ENCODE measurements at regions not wholly inside any gene's neighbourhood (a gene's known extent, or its start where the extent isn't known, plus 50 kb on each side); places are given as distances from the start of the nearest gene placed in this dataset.

- no peak overlapping the region for H3K4me3 Mint-ChIP-seq (ENCODE audit: unreplicated experiment)
- H3K36me3 Mint-ChIP-seq (ENCODE audit: insufficient read depth, unreplicated experiment), result no peaks in the 10 kb centered on the region
- CTCF ChIA-PET, result no interaction called here
- no peaks in the 10 kb centered on the region for H3K9me3 Mint-ChIP-seq (ENCODE audit: unreplicated experiment)
- intact Hi-C loops (cut with micrococcal nuclease; ENCODE audit: unreplicated experiment), result no loop called here
- Histone ChIP-seq H3K27me3 (replicated peaks; ENCODE audit: control insufficient read depth, insufficient read depth, low read length) (no peaks in the 10 kb centered on the region), H3K4me1 (peaks cover 5% of the 10 kb centered on the region; the same call in 1 of the 2 replicates), H3K9me3 (no peaks in the 10 kb centered on the region), H3K36me3 (ENCODE audit: control insufficient read depth, insufficient read depth, low read length) (no peaks in the 10 kb centered on the region), H3K4me3 (ENCODE audit: low read depth, low read length) (no peak overlapping the region)
- no peak for DNase-seq
- BruUV-seq (replicated peaks), result no TSS peak
- no peak for TF ChIP-seq CTCF (IDR thresholded peaks at IDR 0.05; ENCODE audit: insufficient read depth in 1 of 2, low read depth in 1 of 2, low read length in 1 of 2, severe bottlenecking in 1 of 2, unreplicated experiment in 1 of 2)
- POLR2A ChIA-PET, result no interaction called here
- H3K27me3 Mint-ChIP-seq (ENCODE audit: insufficient read depth, unreplicated experiment), result no peaks in the 10 kb centered on the region
- H3K4me1 Mint-ChIP-seq (ENCODE audit: low read depth, unreplicated experiment), result no peaks in the 10 kb centered on the region
- H3K27ac Mint-ChIP-seq (ENCODE audit: unreplicated experiment), result no peak overlapping the region
Observed at GRCh38 chr7:130948822-130949221, 214.8 kb upstream of the KLF14 start.

GRCh38 chr7:130949550-130949949 lies 215.5 kb upstream of the KLF14 start:
- no peak overlapping the region for H3K4me3 Mint-ChIP-seq (ENCODE audit: unreplicated experiment)
- no peak for TF ChIP-seq CTCF (IDR thresholded peaks at IDR 0.05; ENCODE audit: insufficient read depth in 1 of 2, low read depth in 1 of 2, low read length in 1 of 2, severe bottlenecking in 1 of 2, unreplicated experiment in 1 of 2)
- H3K27ac Mint-ChIP-seq (ENCODE audit: unreplicated experiment), result no peak overlapping the region
- no TSS peak for BruUV-seq (replicated peaks)
- H3K4me1 ChIP-seq, result no peaks in the 10 kb centered on the region; the same call in 1 of the 2 replicates
- no peaks in the 10 kb centered on the region for H3K36me3 Mint-ChIP-seq (ENCODE audit: insufficient read depth, unreplicated experiment)
- H3K9me3 Mint-ChIP-seq (ENCODE audit: unreplicated experiment), result no peaks in the 10 kb centered on the region
- ChIA-PET POLR2A (no interaction called here), CTCF (no interaction called here)
- no peaks in the 10 kb centered on the region for H3K27me3 ChIP-seq (replicated peaks; ENCODE audit: control insufficient read depth, insufficient read depth, low read length)
- H3K36me3 ChIP-seq (ENCODE audit: control insufficient read depth, insufficient read depth, low read length), result no peaks in the 10 kb centered on the region
- H3K9me3 ChIP-seq, result no peaks in the 10 kb centered on the region
- no peak overlapping the region for H3K4me3 ChIP-seq (ENCODE audit: low read depth, low read length)
- no peak for DNase-seq
- intact Hi-C loops (cut with micrococcal nuclease; ENCODE audit: unreplicated experiment), result no loop called here
- no peaks in the 10 kb centered on the region for H3K27me3 Mint-ChIP-seq (ENCODE audit: insufficient read depth, unreplicated experiment)
- H3K4me1 Mint-ChIP-seq (ENCODE audit: low read depth, unreplicated experiment), result no peaks in the 10 kb centered on the region

- no peaks in the 10 kb centered on the region for H3K27me3 ChIP-seq (replicated peaks; ENCODE audit: control insufficient read depth, insufficient read depth, low read length)
- H3K4me3 ChIP-seq (ENCODE audit: low read depth, low read length), result no peak overlapping the region
- CTCF ChIA-PET, result no interaction called here
- Mint-ChIP-seq H3K4me3 (ENCODE audit: unreplicated experiment) (no peak overlapping the region), H3K27ac (ENCODE audit: unreplicated experiment) (no peak overlapping the region), H3K36me3 (ENCODE audit: insufficient read depth, unreplicated experiment) (no peaks in the 10 kb centered on the region), H3K9me3 (ENCODE audit: unreplicated experiment) (no peaks in the 10 kb centered on the region), H3K27me3 (ENCODE audit: insufficient read depth, unreplicated experiment) (no peaks in the 10 kb centered on the region), H3K4me1 (ENCODE audit: low read depth, unreplicated experiment) (no peaks in the 10 kb centered on the region)
- no TSS peak for BruUV-seq (replicated peaks)
- H3K4me1 ChIP-seq, result no peaks in the 10 kb centered on the region
- no peak for DNase-seq
- no peaks in the 10 kb centered on the region for H3K9me3 ChIP-seq
- TF ChIP-seq CTCF (IDR thresholded peaks at IDR 0.05; ENCODE audit: insufficient read depth in 1 of 2, low read depth in 1 of 2, low read length in 1 of 2, severe bottlenecking in 1 of 2, unreplicated experiment in 1 of 2), result no peak
- H3K36me3 ChIP-seq (ENCODE audit: control insufficient read depth, insufficient read depth, low read length), result no peaks in the 10 kb centered on the region
- intact Hi-C loops (cut with micrococcal nuclease; ENCODE audit: unreplicated experiment), result no loop called here
- POLR2A ChIA-PET, result no interaction called here
Observed at GRCh38 chr7:130950054-130950453, 216.0 kb upstream of the KLF14 start.
